NCI-H774 (cell line): ENCODE measurements at regions not wholly inside any gene's neighbourhood (a gene's known extent, or its start where the extent isn't known, plus 50 kb on each side); places are given as distances from the start of the nearest gene placed in this dataset.

ENCODE experiments used
- DNase-seq: peaks from one replicate; lab custom pipeline; 2025; lab: John Stamatoyannopoulos, UW

DNA sequence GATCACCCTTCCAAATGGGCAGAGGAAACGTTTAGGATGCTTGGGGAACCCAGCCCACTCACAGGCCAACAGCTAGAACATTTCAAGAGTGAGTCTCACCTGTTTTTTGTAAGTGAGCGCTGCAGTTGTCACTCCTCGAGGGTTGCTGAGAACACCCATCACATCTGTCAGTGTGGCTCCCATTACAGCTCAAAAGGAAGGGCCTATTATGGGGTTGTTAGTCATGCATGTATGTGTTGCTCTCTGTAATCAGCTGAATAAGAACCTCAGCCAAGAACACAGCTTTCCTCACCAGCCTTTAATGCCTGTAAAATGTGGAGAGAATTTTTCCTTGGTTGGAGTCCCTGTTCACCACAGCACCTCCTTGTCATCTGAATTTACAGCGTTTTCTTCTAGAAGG lies 196.3 kb upstream of the KLF4 start:
- DNase-seq, result no peak

GRCh38 chr9:107685376-107685775 lies 195.8 kb upstream of the KLF4 start:
- no peak for DNase-seq

DNA sequence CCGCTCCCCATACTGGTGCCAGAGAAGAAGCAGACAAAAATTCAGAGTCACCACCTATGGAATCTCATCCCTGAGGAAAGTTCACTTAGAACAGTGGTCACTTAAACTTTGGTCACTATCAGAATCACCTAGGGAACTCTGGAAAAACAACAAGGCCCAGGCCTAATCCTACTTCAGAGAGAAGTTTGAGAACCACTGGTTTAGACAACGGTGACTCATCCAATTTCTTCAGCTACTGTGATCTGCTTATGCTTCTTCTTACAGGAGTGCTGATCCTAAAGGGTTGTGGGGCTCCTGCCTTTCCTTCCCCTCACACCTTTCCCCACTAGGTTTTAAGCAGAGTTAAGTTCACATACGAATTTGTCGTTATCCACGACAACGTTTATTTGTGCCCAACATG lies 194.7 kb upstream of the KLF4 start:
- no peak for DNase-seq

DNA sequence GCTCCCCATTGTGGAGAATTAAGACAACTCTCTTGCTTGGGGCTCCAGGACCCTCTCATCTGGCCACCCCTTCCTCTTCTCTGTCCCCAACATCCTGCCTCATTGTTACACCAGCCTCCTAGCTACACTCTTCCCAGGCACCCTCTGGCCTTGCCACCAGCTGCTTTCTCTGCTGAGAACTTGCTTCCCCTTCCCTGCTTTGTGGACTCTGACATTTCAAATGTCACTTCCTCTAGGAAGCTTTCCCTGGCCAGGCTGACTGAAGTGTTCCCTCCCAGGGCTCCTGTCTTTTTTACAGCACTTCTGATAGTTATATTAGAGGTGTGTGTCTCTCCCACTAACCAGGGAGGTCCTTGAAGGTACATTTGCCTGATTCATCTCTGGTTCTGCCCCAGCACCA lies 194.0 kb upstream of the KLF4 start:
- DNase-seq, result no peak

GRCh38 chr9:107681988-107682387 lies 192.4 kb upstream of the KLF4 start:
- DNase-seq, result no peak

DNA sequence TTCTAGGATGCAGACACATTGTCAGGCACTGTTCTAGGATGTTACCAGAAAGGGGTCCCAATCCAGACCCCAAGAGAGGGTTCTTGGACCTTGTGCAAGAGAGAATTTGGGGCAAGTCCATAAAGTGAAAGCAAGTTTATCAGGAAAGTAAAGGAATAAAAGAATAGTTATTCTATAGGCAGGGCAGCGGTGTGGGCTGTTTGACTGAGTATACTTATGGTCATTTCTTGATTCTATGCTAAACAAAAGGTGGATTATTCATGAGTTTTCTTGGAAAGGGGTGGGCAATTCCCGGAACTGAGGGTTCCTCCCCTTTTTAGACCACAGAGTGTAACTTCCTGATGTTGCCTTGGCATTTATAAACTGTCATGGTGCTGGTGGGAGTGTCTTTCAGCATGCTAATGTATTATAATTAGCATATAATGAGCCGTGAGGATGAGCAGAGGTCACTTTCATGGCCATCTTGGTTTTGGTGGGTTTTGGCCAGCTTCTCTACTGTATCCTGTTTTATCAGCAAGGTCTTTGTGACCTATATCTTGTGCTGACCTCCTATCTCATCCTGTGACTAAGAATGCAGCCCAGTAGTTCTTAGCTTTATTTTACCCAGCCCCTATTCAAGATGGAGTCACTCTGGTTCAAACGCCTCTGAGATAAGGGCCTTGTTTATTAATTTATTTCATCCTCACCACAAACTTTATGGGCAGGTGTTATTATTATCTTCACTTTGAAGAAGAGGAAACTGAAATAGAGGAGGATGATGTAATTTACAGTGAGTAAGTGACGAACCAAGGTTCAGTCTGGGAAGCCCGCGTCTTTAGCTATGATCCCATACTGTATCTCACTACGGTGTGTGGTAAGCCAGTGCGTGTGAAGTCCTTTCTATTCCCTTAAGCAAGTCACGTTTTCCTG lies 186.0 kb upstream of the KLF4 start:
- no peak for DNase-seq

DNA sequence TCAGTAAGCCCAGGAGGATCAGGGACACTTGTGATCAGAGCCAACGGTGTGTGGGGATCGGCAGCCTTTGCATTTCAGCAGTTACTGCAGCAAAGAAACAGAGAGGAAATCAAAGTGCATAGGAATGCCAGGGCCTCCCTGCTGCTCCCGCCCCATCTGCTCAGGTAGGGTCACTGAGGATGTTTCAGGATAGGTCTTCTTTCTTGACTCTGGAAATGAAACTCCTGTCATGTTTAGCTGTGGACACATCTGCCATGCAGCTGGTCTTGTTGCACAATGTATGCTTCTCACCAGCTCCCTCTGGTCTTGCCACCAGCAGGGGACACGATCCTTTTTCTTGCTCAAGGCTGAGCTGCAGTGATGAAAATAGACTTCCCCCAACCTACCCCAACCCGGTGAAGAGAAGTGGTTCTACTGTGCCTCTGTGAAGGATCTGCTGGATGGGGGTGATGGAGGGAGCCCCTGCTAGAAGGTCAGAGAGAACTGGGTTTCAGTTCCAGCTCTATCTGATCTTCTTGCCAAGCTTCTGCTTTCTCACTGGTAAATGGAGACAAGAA lies 185.2 kb upstream of the KLF4 start:
- DNase-seq, result no peak

GRCh38 chr9:107673861-107674720 lies 184.5 kb upstream of the KLF4 start:
- no peak for DNase-seq

- no peak for DNase-seq
Measured at GRCh38 chr9:107671588-107671987, 182.0 kb upstream of the KLF4 start.

DNA sequence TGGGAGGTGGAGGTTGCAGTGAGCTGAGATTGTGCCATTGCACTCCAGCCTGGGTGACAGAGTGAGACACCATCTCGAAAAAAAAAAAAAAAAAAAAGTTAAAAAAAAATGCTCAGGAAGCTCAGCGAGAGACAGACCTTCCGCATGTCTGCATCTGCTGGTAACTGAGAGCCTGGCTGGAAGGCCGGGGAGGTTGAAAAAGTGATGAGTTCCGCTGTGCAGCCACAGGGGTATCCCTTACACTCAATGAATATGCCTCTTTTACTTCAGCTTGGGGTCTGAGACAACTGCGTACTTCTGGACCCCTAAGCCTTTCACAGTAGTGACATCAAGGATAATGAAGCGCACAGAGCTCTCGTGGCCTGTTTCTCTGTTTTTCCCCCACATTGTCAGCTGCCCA lies 179.9 kb upstream of the KLF4 start:
- no peak for DNase-seq

DNA sequence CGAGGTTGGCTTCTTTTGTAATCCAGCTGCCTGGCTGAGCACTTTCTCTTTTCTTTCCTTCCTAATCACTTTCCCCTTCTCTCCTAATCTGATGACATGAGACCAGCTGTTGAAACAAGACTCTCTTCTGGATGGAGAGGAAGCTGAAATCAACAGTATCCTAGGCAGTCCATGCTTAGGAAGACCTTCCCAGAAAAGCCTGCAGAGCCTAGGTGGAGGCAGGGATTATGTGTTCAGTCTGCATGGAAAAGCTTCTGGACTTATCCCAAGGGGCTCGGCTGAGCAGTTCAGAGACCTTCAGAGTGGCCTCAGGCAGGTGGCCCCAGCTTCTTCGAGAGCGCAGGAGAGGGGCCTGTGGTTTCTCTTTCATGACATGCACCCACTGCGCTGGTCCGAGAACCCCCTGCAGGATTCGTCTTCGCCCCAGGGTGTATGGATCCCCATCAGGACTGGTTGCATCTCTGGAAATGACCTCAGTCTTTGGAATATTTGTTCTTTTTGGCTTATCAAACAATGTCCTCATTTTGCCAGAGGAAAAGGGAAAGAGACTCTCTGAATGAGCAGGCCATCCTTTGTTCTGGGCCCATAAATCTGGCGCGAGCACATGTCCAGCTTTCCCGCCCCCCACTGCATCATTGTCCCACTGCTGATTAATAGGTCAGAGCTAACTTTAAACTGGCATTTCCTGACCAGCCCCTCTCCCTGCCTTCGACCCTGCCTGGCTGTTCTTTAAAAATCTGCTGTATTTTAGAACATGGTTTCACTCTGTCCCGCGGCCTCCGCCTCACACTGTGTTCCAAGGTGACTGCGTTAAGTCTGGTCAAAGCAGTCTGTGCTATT lies 177.9 kb upstream of the KLF4 start:
- no peak for DNase-seq

- no peak for DNase-seq
Measured at GRCh38 chr9:107665057-107665456, 175.5 kb upstream of the KLF4 start.

- no peak for DNase-seq
Measured at GRCh38 chr9:107660976-107661375, 171.4 kb upstream of the KLF4 start.

DNA sequence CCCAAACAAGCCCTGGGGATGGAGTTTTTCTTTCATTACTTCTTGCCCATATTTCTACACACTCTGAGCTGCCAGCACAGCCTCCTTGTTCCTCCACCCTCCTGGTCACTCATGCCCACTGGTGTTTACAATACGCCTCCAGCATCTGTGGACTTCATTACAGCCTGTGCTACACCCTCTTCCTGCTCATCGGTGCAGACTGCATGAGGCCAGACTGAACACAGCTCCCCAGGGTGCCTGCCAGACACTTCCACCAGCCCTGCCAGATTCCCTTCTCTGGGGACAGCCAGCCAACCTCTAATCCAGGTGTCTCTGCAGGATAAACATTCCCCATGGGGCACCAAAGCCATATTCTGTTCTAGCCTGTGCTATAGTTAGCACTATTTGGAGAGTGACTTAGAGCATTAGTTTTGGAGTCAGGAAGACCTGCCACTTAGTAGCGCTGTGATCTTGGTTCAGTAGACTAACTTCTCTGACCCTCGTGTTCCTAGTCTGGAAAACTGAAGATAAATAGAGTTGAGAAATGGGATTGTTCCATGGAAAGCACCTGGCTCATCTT lies 163.8 kb upstream of the KLF4 start:
- DNase-seq, result no peak

- DNase-seq, result no peak
Measured at GRCh38 chr9:107650995-107651394, 161.4 kb upstream of the KLF4 start.

DNA sequence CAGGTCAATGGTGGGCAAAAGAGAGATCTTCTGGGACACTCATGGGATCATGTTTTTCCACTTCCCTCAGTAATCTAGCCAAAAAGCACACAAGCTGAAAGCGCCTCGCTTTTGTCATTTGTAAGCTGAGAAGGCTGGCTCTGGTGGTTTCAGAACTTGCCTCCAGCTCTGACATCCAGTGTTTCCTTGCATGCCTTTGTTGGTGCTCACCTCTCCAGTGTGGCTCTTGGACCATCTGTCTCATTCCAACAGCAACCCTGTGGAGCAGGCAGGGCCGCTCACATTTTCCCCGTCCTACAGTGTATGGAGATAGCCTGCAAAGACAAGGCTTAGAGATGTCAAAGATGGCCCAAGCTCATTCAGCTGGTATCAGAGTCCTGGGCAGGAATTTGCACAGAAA lies 160.8 kb upstream of the KLF4 start:
- no peak for DNase-seq

- no peak for DNase-seq
Measured at GRCh38 chr9:107648153-107648715, 158.7 kb upstream of the KLF4 start.

GRCh38 chr9:107647611-107648010 lies 158.0 kb upstream of the KLF4 start:
- DNase-seq, result no peak

GRCh38 chr9:107647141-107647540 lies 157.6 kb upstream of the KLF4 start:
- no peak for DNase-seq

DNA sequence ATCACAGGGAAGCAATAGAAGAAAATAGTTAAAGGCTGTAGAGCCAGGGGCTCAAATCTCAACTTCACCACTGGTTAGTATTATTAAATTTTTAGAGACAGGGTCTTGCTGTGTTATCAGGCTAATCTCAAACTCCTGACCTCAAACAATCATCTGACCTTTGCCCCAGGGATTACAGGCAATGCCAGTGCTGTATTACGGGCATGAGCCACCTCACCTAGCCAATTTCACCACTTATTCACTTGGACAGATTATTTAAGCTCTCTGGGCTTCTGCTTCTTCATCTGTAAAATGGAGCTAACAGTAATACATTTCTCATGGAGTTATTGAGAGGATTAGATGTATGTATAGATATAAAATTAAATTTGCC lies 155.9 kb upstream of the KLF4 start:
- no peak for DNase-seq

GRCh38 chr9:107644733-107645463 lies 155.3 kb upstream of the KLF4 start:
- DNase-seq, result no peak
